Type B pancreatic cell (in vitro differentiated cells): ENCODE measurements at regions not wholly inside any gene's neighbourhood (a gene's known extent, or its start where the extent isn't known, plus 50 kb on each side); places are given as distances from the start of the nearest gene placed in this dataset.

ENCODE experiments used
- DNase-seq: peaks from one replicate; pipeline ENCODE4 v3.0.0; 2021; ENCODE audit warnings: mixed read lengths; ENCODE audit not compliant: unreplicated experiment; ENCODE audit errors: extremely low spot score
- H3K27ac Mint-ChIP-seq: 2 replicates; pipeline ENCODE4 v1.8.0; 2021; ENCODE audit warnings: mild to moderate bottlenecking, mixed read lengths
- H3K27me3 Mint-ChIP-seq: 2 replicates; pipeline ENCODE4 v1.8.0; 2021; ENCODE audit warnings: mixed read lengths
- H3K36me3 Mint-ChIP-seq: 2 replicates; pipeline ENCODE4 v1.8.0; 2021; ENCODE audit warnings: mixed read lengths
- H3K4me1 Mint-ChIP-seq: one replicate; pipeline ENCODE4 v1.8.0; 2021; ENCODE audit warnings: mixed read lengths; ENCODE audit not compliant: unreplicated experiment
- H3K4me3 Mint-ChIP-seq: 2 replicates; pipeline ENCODE4 v1.8.0; 2021; ENCODE audit warnings: mild to moderate bottlenecking, mixed read lengths
- H3K9me3 Mint-ChIP-seq: 2 replicates; pipeline ENCODE4 v1.8.0; 2021; ENCODE audit warnings: mixed read lengths
- CTCF ChIP-seq: fragments of 200-600 bp; sonication (generic); conservative IDR thresholded peaks from 2 replicates; pipeline ENCODE4 v1.5.0; 2021; ENCODE audit warnings: antibody characterized with exemption, mild to moderate bottlenecking

GRCh38 chr11:81010631-81011030 is 1569.8 kb upstream of the TENM4 start:
- H3K27me3 Mint-ChIP-seq: no peaks in the 10 kb centered on the region
- no peak overlapping the region for H3K27ac Mint-ChIP-seq
- no peaks in the 10 kb centered on the region for H3K4me1 Mint-ChIP-seq
- DNase-seq: no peak
- no peak overlapping the region for H3K4me3 Mint-ChIP-seq
- H3K36me3 Mint-ChIP-seq: no peaks in the 10 kb centered on the region
- H3K9me3 Mint-ChIP-seq: peaks cover 7% of the 10 kb centered on the region
- no peak for TF ChIP-seq CTCF

GRCh38 chr11:81007046-81007445 is 1566.2 kb upstream of the TENM4 start:
- Mint-ChIP-seq H3K36me3 (no peaks in the 10 kb centered on the region), H3K27ac (no peak overlapping the region), H3K27me3 (no peaks in the 10 kb centered on the region), H3K9me3 (peaks cover 2% of the 10 kb centered on the region), H3K4me3 (no peak overlapping the region), H3K4me1 (no peaks in the 10 kb centered on the region)
- DNase-seq: no peak
- peak; percentile 57 for TF ChIP-seq CTCF

GRCh38 chr11:81005595-81005994 is 1564.8 kb upstream of the TENM4 start:
- H3K4me3 Mint-ChIP-seq: no peak overlapping the region
- no peaks in the 10 kb centered on the region for H3K36me3 Mint-ChIP-seq
- DNase-seq: no peak
- no peak overlapping the region for H3K27ac Mint-ChIP-seq
- no peaks in the 10 kb centered on the region for H3K27me3 Mint-ChIP-seq
- H3K9me3 Mint-ChIP-seq: no peaks in the 10 kb centered on the region
- no peaks in the 10 kb centered on the region for H3K4me1 Mint-ChIP-seq
- TF ChIP-seq CTCF: no peak

GRCh38 chr11:81004576-81004975 is 1563.7 kb upstream of the TENM4 start:
- no peaks in the 10 kb centered on the region for H3K9me3 Mint-ChIP-seq
- H3K27me3 Mint-ChIP-seq: no peaks in the 10 kb centered on the region
- TF ChIP-seq CTCF: no peak
- DNase-seq: no peak
- no peaks in the 10 kb centered on the region for H3K36me3 Mint-ChIP-seq
- no peaks in the 10 kb centered on the region for H3K4me1 Mint-ChIP-seq
- no peak overlapping the region for H3K4me3 Mint-ChIP-seq
- no peak overlapping the region for H3K27ac Mint-ChIP-seq

GRCh38 chr11:81002374-81002773 is 1561.5 kb upstream of the TENM4 start:
- Mint-ChIP-seq H3K4me1 (no peaks in the 10 kb centered on the region), H3K27ac (no peak overlapping the region), H3K27me3 (no peaks in the 10 kb centered on the region), H3K4me3 (no peak overlapping the region), H3K9me3 (no peaks in the 10 kb centered on the region), H3K36me3 (no peaks in the 10 kb centered on the region)
- TF ChIP-seq CTCF: no peak
- DNase-seq: no peak

- Mint-ChIP-seq H3K27me3 (no peaks in the 10 kb centered on the region), H3K36me3 (no peaks in the 10 kb centered on the region), H3K4me3 (no peak overlapping the region), H3K27ac (no peak overlapping the region), H3K4me1 (no peaks in the 10 kb centered on the region), H3K9me3 (no peaks in the 10 kb centered on the region)
- TF ChIP-seq CTCF: no peak
- no peak for DNase-seq
Measured at GRCh38 chr11:81000735-81001134, 1559.9 kb upstream of the TENM4 start.
